GM19023 (cell line): ENCODE measurements at regions not wholly inside any gene's neighbourhood (a gene's known extent, or its start where the extent isn't known, plus 50 kb on each side); places are given as distances from the start of the nearest gene placed in this dataset.
"Not testable (repeated sequence)": the region's sequence is repeated elsewhere in the genome, so short reads cannot be mapped to it uniquely, and the experiment has no call there.

Experiments
- ATAC-seq: cut with Tn5 transposase; IDR thresholded peaks from one replicate; pipeline ENCODE4 v1.9.1; 2021; ENCODE audit warnings: mild to moderate bottlenecking, moderate library complexity; ENCODE audit not compliant: unreplicated experiment

- ATAC-seq, result no peak
Observed at GRCh38 chr5:126046318-126046717, 376.9 kb upstream of the GRAMD2B start.

GRCh38 chr5:126046846-126047571, 376.2 kb upstream of the GRAMD2B start:
- ATAC-seq, result no peak

GRCh38 chr5:126052120-126052519, 371.1 kb upstream of the GRAMD2B start:
- no peak for ATAC-seq

- no peak for ATAC-seq
Observed at GRCh38 chr5:126052791-126053190, 370.4 kb upstream of the GRAMD2B start.

- ATAC-seq, result no peak
Observed at GRCh38 chr5:126053630-126054029, 369.6 kb upstream of the GRAMD2B start.

- no peak for ATAC-seq
Observed at GRCh38 chr5:126054577-126055347, 368.4 kb upstream of the GRAMD2B start.

GRCh38 chr5:126055348-126055729, 367.9 kb upstream of the GRAMD2B start:
- ATAC-seq, result no peak

- no peak for ATAC-seq
Observed at GRCh38 chr5:126056352-126056751, 366.9 kb upstream of the GRAMD2B start.

- ATAC-seq, result no peak
Observed at GRCh38 chr5:126056851-126057622, 366.2 kb upstream of the GRAMD2B start.

- not testable (repeated sequence) for ATAC-seq
Observed at GRCh38 chr5:126058392-126058791, 364.8 kb upstream of the GRAMD2B start.

- ATAC-seq, result no peak
Observed at GRCh38 chr5:126062398-126063221, 360.6 kb upstream of the GRAMD2B start.

- ATAC-seq, result no peak
Observed at GRCh38 chr5:126065061-126065460, 358.1 kb upstream of the GRAMD2B start.

GRCh38 chr5:126066836-126067235, 356.4 kb upstream of the GRAMD2B start:
- ATAC-seq, result no peak

GRCh38 chr5:126067404-126067803, 355.8 kb upstream of the GRAMD2B start:
- no peak for ATAC-seq

- ATAC-seq, result no peak
Observed at GRCh38 chr5:126069329-126069728, 353.9 kb upstream of the GRAMD2B start.

- ATAC-seq, result no peak
Observed at GRCh38 chr5:126070481-126070880, 352.7 kb upstream of the GRAMD2B start.

- ATAC-seq, result no peak
Observed at GRCh38 chr5:126074538-126074937, 348.7 kb upstream of the GRAMD2B start.

GRCh38 chr5:126079266-126079665, 343.9 kb upstream of the GRAMD2B start:
- no peak for ATAC-seq

- no peak for ATAC-seq
Observed at GRCh38 chr5:126081209-126081608, 342.0 kb upstream of the GRAMD2B start.

- ATAC-seq, result no peak
Observed at GRCh38 chr5:126093041-126093440, 330.2 kb upstream of the GRAMD2B start.

- no peak for ATAC-seq
Observed at GRCh38 chr5:126093718-126094117, 329.5 kb upstream of the GRAMD2B start.
